ENCODE measurements at regions not wholly inside any gene's neighbourhood (a gene's known extent, or its start where the extent isn't known, plus 50 kb on each side); places are given as distances from the start of the nearest gene placed in this dataset.

- no peak for DNase-seq
Observed at GRCh38 chr3:194838236-194838635, 152.6 kb downstream of the FAM43A start.

- DNase-seq: no peak
Observed at GRCh38 chr3:194840661-194841514, 155.2 kb downstream of the FAM43A start.

- no peak for DNase-seq
Observed at GRCh38 chr3:194841515-194841841, 155.8 kb downstream of the FAM43A start.

GRCh38 chr3:194843556-194843955 is 157.9 kb downstream of the FAM43A start:
- no peak for DNase-seq

- no peak for DNase-seq
Observed at GRCh38 chr3:194844046-194844445, 158.4 kb downstream of the FAM43A start.

- DNase-seq: no peak
Observed at GRCh38 chr3:194849166-194849875, 163.6 kb downstream of the FAM43A start.

GRCh38 chr3:194851254-194851653 is 165.6 kb downstream of the FAM43A start:
- no peak for DNase-seq

GRCh38 chr3:194851941-194852340 is 166.3 kb downstream of the FAM43A start:
- DNase-seq: no peak

GRCh38 chr3:194852345-194852744 is 166.7 kb downstream of the FAM43A start:
- no peak for DNase-seq

- no peak for DNase-seq
Observed at GRCh38 chr3:194852831-194853508, 167.3 kb downstream of the FAM43A start.

GRCh38 chr3:194854206-194854605 is 168.5 kb downstream of the FAM43A start:
- DNase-seq: no peak

GRCh38 chr3:194854659-194855390 is 169.1 kb downstream of the FAM43A start:
- DNase-seq: no peak

GRCh38 chr3:194856296-194856695 is 170.6 kb downstream of the FAM43A start:
- no peak for DNase-seq

- DNase-seq: no peak
Observed at GRCh38 chr3:194857469-194858113, 171.9 kb downstream of the FAM43A start.

GRCh38 chr3:194858382-194858781 is 172.7 kb downstream of the FAM43A start:
- DNase-seq: no peak

GRCh38 chr3:194860725-194861124 is 175.0 kb downstream of the FAM43A start:
- no peak for DNase-seq

- DNase-seq: no peak
Observed at GRCh38 chr3:194861375-194861774, 175.7 kb downstream of the FAM43A start.

- DNase-seq: no peak
Observed at GRCh38 chr3:194865061-194865460, 179.4 kb downstream of the FAM43A start.

GRCh38 chr3:194865615-194866014 is 179.9 kb downstream of the FAM43A start:
- DNase-seq: no peak

- DNase-seq: no peak
Observed at GRCh38 chr3:194866236-194866635, 180.6 kb downstream of the FAM43A start.

- no peak for DNase-seq
Observed at GRCh38 chr3:194867270-194867983, 181.7 kb downstream of the FAM43A start.

- DNase-seq: no peak
Observed at GRCh38 chr3:194868831-194869230, 183.1 kb downstream of the FAM43A start.
